NB4 (cell line): ENCODE measurements at regions not wholly inside any gene's neighbourhood (a gene's known extent, or its start where the extent isn't known, plus 50 kb on each side); places are given as distances from the start of the nearest gene placed in this dataset.

Experiments used
- DNase-seq: peaks from one replicate; pipeline ENCODE4 v3.0.0; 2010; ENCODE audit warnings: low read depth
- H3K4me3 ChIP-seq: one replicate; pipeline ENCODE4 v1.5.1; 2011; ENCODE audit warnings: mild to moderate bottlenecking, low read depth, low read length, moderate library complexity
- CTCF ChIP-seq: IDR thresholded peaks from one replicate; pipeline ENCODE4 v1.5.1; 2012; ENCODE audit warnings: low read depth, low read length
- MAX ChIP-seq: IDR thresholded peaks from 2 replicates; pipeline ENCODE4 v1.6.1; 2011; ENCODE audit warnings: low read depth, low read length
- MYC ChIP-seq: IDR thresholded peaks from 2 replicates; pipeline ENCODE4 v1.6.1; 2011; ENCODE audit warnings: low read depth, low read length
- POLR2A ChIP-seq: IDR thresholded peaks from 2 replicates; pipeline ENCODE4 v1.6.1; 2011; ENCODE audit warnings: mild to moderate bottlenecking; ENCODE audit not compliant: insufficient read length; ENCODE audit errors: extremely low read depth

- no peak for DNase-seq
- no peak overlapping the region for H3K4me3 ChIP-seq
- no peak for TF ChIP-seq CTCF
- no peak for TF ChIP-seq MAX
- no peak for TF ChIP-seq MYC
- TF ChIP-seq POLR2A, result no peak
These were observed 161.5 kb upstream of the MAN1A1 start for GRCh38 chr6:119511024-119511423.

- TF ChIP-seq POLR2A (no peak), CTCF (no peak), MAX (no peak), MYC (no peak)
- H3K4me3 ChIP-seq, result no peak overlapping the region
- no peak for DNase-seq
These were observed 160.7 kb upstream of the MAN1A1 start for GRCh38 chr6:119510246-119510645.

GRCh38 chr6:119506631-119507174 lies 157.1 kb upstream of the MAN1A1 start:
- TF ChIP-seq POLR2A (no peak), CTCF (no peak), MYC (no peak), MAX (no peak)
- H3K4me3 ChIP-seq, result no peak overlapping the region
- DNase-seq, result no peak

GRCh38 chr6:119501798-119502483 lies 152.4 kb upstream of the MAN1A1 start:
- H3K4me3 ChIP-seq, result no peak overlapping the region
- TF ChIP-seq CTCF, result no peak
- TF ChIP-seq POLR2A, result no peak
- TF ChIP-seq MYC, result no peak
- no peak for TF ChIP-seq MAX
- no peak for DNase-seq

GRCh38 chr6:119499797-119500196 lies 150.2 kb upstream of the MAN1A1 start:
- no peak for TF ChIP-seq MYC
- no peak for TF ChIP-seq MAX
- TF ChIP-seq CTCF, result no peak
- TF ChIP-seq POLR2A, result no peak
- H3K4me3 ChIP-seq, result no peak overlapping the region
- DNase-seq, result no peak
